PC-9 (cell line): ENCODE measurements at regions not wholly inside any gene's neighbourhood (a gene's known extent, or its start where the extent isn't known, plus 50 kb on each side); places are given as distances from the start of the nearest gene placed in this dataset.

Experiments
- BruUV-seq: library from RNA; stranded (reverse); fragments of 400-500 nt; replicated peaks from 2 replicates; lab custom pipeline; 2021; lab: Mats Ljungman, UMichigan
- CTCF ChIA-PET: fragments of 300-600 bp; sonication (Branson Sonifier 250); formaldehyde crosslinking; loops from one replicate; lab custom pipeline; 2022; ENCODE audit warnings: antibody characterized with exemption; lab: Charles Lee
- POLR2A ChIA-PET: fragments of 300-600 bp; sonication (Branson Sonifier 250); formaldehyde crosslinking; loops from one replicate; lab custom pipeline; 2022; ENCODE audit warnings: antibody characterized with exemption; ENCODE audit not compliant: unreplicated experiment; lab: Charles Lee
- DNase-seq, 2 experiments: peaks; one replicate each; pipeline versions ENCODE4 v3.0.0 to v3.0.0-alpha.2; 2015 to 2022; ENCODE audit warnings: mixed read lengths in 1 of 2
- H2AFZ ChIP-seq: fragments of 200-600 bp; sonication (generic); 2 replicates; pipeline ENCODE4 v1.8.1; 2017; ENCODE audit warnings: antibody characterized with exemption
- H3F3A ChIP-seq: fragments of 200-600 bp; sonication (generic); 2 replicates; pipeline ENCODE4 v1.8.1; 2017; ENCODE audit warnings: antibody characterized with exemption, mild to moderate bottlenecking, low read depth; ENCODE audit not compliant: insufficient read depth
- H3K27ac ChIP-seq: fragments of 200-600 bp; sonication (generic); 2 replicates; pipeline ENCODE4 v1.6.1; 2016; ENCODE audit warnings: mixed run types
- H3K27me3 ChIP-seq: fragments of 200-600 bp; sonication (generic); 2 replicates; pipeline ENCODE4 v1.6.1; 2016; ENCODE audit warnings: low read depth, mixed run types; ENCODE audit not compliant: insufficient read depth
- H3K36me3 ChIP-seq: fragments of 200-600 bp; sonication (generic); 2 replicates; pipeline ENCODE4 v1.6.1; 2016; ENCODE audit warnings: low read depth, mixed run types
- H3K4me1 ChIP-seq: fragments of 200-600 bp; sonication (generic); replicated peaks from 2 replicates; pipeline ENCODE4 v1.6.1; 2016; ENCODE audit warnings: mixed run types; ENCODE audit not compliant: insufficient read depth
- H3K4me2 ChIP-seq: fragments of 200-600 bp; sonication (generic); 2 replicates; pipeline ENCODE4 v1.6.1; 2017; ENCODE audit warnings: mixed run types
- H3K4me3 ChIP-seq: fragments of 200-600 bp; sonication (generic); 2 replicates; pipeline ENCODE4 v1.6.1; 2016; ENCODE audit warnings: mixed run types
- H3K79me2 ChIP-seq: fragments of 200-600 bp; sonication (generic); 2 replicates; pipeline ENCODE4 v1.6.1; 2017; ENCODE audit warnings: low read depth, mixed run types
- H3K9me2 ChIP-seq: fragments of 200-600 bp; sonication (generic); 2 replicates; pipeline ENCODE4 v1.8.1; 2017; ENCODE audit warnings: mild to moderate bottlenecking; ENCODE audit not compliant: insufficient read depth
- H3K9me3 ChIP-seq: fragments of 200-600 bp; sonication (generic); 2 replicates; pipeline ENCODE4 v1.8.1; 2016; ENCODE audit warnings: low read depth; ENCODE audit not compliant: insufficient read depth
- H4K20me1 ChIP-seq: fragments of 200-600 bp; sonication (generic); 2 replicates; pipeline ENCODE4 v1.8.1; 2017; ENCODE audit not compliant: insufficient read depth
- CTCF ChIP-seq: fragments of 200-600 bp; sonication (generic); conservative IDR thresholded peaks from 2 replicates; pipeline ENCODE4 v1.6.1; 2017; ENCODE audit warnings: mixed run types, antibody characterized with exemption, mild to moderate bottlenecking, moderate library complexity
- EZH2 ChIP-seq: fragments of 200-600 bp; sonication (generic); IDR thresholded peaks from 2 replicates; pipeline ENCODE4 v1.8.0; 2017; ENCODE audit warnings: antibody characterized with exemption, low read depth
- intact Hi-C: fragments of 100-400 bp; cut with micrococcal nuclease; formaldehyde crosslinking; loops from one replicate; pipeline ENCODE4 v1.10.0; 2022; ENCODE audit not compliant: unreplicated experiment

GRCh38 chr5:133778636-133779035 is 166.3 kb upstream of the FSTL4 start:
- H4K20me1 ChIP-seq: no peaks in the 10 kb centered on the region
- H3K27ac ChIP-seq: no peak overlapping the region
- H3K79me2 ChIP-seq: no peaks in the 10 kb centered on the region
- POLR2A ChIA-PET: no interaction called here
- H3K4me1 ChIP-seq: no peaks in the 10 kb centered on the region
- no peak overlapping the region for H3K4me2 ChIP-seq
- H3K4me3 ChIP-seq: no peak overlapping the region
- no peak for DNase-seq
- no peaks in the 10 kb centered on the region; the same call in 1 of the 2 replicates for H3K9me2 ChIP-seq
- no peaks in the 10 kb centered on the region for H3F3A ChIP-seq
- no peaks in the 10 kb centered on the region for H3K27me3 ChIP-seq
- CTCF ChIA-PET: no interaction called here
- intact Hi-C loops: no loop called here
- no peak overlapping the region for H2AFZ ChIP-seq
- H3K36me3 ChIP-seq: no peaks in the 10 kb centered on the region
- H3K9me3 ChIP-seq: no peaks in the 10 kb centered on the region
- no peak for TF ChIP-seq EZH2
- no TSS peak for BruUV-seq

GRCh38 chr5:133777951-133778350 is 165.6 kb upstream of the FSTL4 start:
- no peaks in the 10 kb centered on the region for H3K9me3 ChIP-seq
- H3K9me2 ChIP-seq: no peaks in the 10 kb centered on the region; the same call in 1 of the 2 replicates
- H3K79me2 ChIP-seq: no peaks in the 10 kb centered on the region
- TF ChIP-seq CTCF: no peak
- no peak for TF ChIP-seq EZH2
- intact Hi-C loops: no loop called here
- BruUV-seq: no TSS peak
- no peaks in the 10 kb centered on the region for H3K36me3 ChIP-seq
- POLR2A ChIA-PET: no interaction called here
- H3F3A ChIP-seq: no peaks in the 10 kb centered on the region
- no peaks in the 10 kb centered on the region for H3K27me3 ChIP-seq
- no peak overlapping the region for H3K4me2 ChIP-seq
- CTCF ChIA-PET: no interaction called here
- no peak overlapping the region for H3K27ac ChIP-seq
- no peak overlapping the region for H3K4me3 ChIP-seq
- no peaks in the 10 kb centered on the region for H4K20me1 ChIP-seq
- H3K4me1 ChIP-seq: no peaks in the 10 kb centered on the region
- DNase-seq: no peak
- H2AFZ ChIP-seq: no peak overlapping the region

GRCh38 chr5:133775584-133776304 is 163.4 kb upstream of the FSTL4 start:
- no peak overlapping the region for H3K27ac ChIP-seq
- ChIA-PET CTCF (no interaction called here), POLR2A (no interaction called here)
- H3K36me3 ChIP-seq: no peaks in the 10 kb centered on the region
- intact Hi-C loops: no loop called here
- H3K4me1 ChIP-seq: no peaks in the 10 kb centered on the region
- H3K9me3 ChIP-seq: 0 out of 2 replicates have a peak, but pooled peaks cover 6% of the 10 kb centered on the region
- no peaks in the 10 kb centered on the region; the same call in 1 of the 2 replicates for H3K9me2 ChIP-seq
- H3F3A ChIP-seq: no peaks in the 10 kb centered on the region
- no peaks in the 10 kb centered on the region for H4K20me1 ChIP-seq
- no peaks in the 10 kb centered on the region for H3K27me3 ChIP-seq
- no peak overlapping the region for H2AFZ ChIP-seq
- no peaks in the 10 kb centered on the region for H3K79me2 ChIP-seq
- H3K4me2 ChIP-seq: no peak overlapping the region
- H3K4me3 ChIP-seq: no peak overlapping the region
- TF ChIP-seq EZH2: no peak
- no peak for TF ChIP-seq CTCF
- no peak for DNase-seq
- BruUV-seq: no TSS peak
